Sigmoid colon (tissue), 4 donors: ENCODE measurements at regions not wholly inside any gene's neighbourhood (a gene's known extent, or its start where the extent isn't known, plus 50 kb on each side); places are given as distances from the start of the nearest gene placed in this dataset.

Experiments
- CTCF ChIP-seq, 4 experiments: fragments of 450-650 bp in 3 of 4; fragments of 200-600 bp in 1 of 4; IDR thresholded peaks; one replicate each; pipeline ENCODE4 v1.5.1; 2016 to 2019; ENCODE audit warnings: antibody characterized with exemption in 4 of 4, mild to moderate bottlenecking in 3 of 4, moderate library complexity in 2 of 4
- EP300 ChIP-seq, 4 donors: sonication (generic); formaldehyde crosslinking; IDR thresholded peaks; one replicate each; pipeline ENCODE4 v1.6.1; 2017; ENCODE audit warnings: antibody characterized with exemption in 4 of 4
- POLR2A ChIP-seq, 2 donors: fragments of 450-650 bp; IDR thresholded peaks; one replicate each; pipeline ENCODE4 v1.6.1; 2016; ENCODE audit warnings: antibody characterized with exemption in 2 of 2, mild to moderate bottlenecking in 2 of 2, moderate library complexity in 2 of 2
- POLR2AphosphoS5 ChIP-seq, 4 donors: sonication (generic); formaldehyde crosslinking; IDR thresholded peaks; one replicate each; pipeline ENCODE4 v1.6.1; 2017; ENCODE audit warnings: antibody characterized with exemption in 4 of 4

GRCh38 chr20:60935971-60936370 is 316.1 kb upstream of the CDH4 start:
- no peak for TF ChIP-seq CTCF (IDR thresholded peaks at IDR 0.05)
- no peak for TF ChIP-seq POLR2A (IDR thresholded peaks at IDR 0.05)
- no peak for TF ChIP-seq EP300 (IDR thresholded peaks at IDR 0.05)
- TF ChIP-seq POLR2AphosphoS5 (IDR thresholded peaks at IDR 0.05), result no peak
